H1 (cell line): ENCODE measurements at regions not wholly inside any gene's neighbourhood (a gene's known extent, or its start where the extent isn't known, plus 50 kb on each side); places are given as distances from the start of the nearest gene placed in this dataset.

ENCODE experiments used
- CTCF ChIA-PET: fragments of 300-600 bp; sonication (Branson Sonifier 250); formaldehyde crosslinking; loops from one replicate; lab custom pipeline; 2021; ENCODE audit not compliant: partially characterized antibody; lab: Charles Lee
- POLR2A ChIA-PET: fragments of 300-600 bp; sonication (Branson Sonifier 250); formaldehyde crosslinking; loops from one replicate; lab custom pipeline; 2021; ENCODE audit warnings: inconsistent platforms; ENCODE audit not compliant: partially characterized antibody; lab: Charles Lee
- DNase-seq, 2 experiments: peaks; one replicate each; pipeline versions ENCODE4 v3.0.0 to v3.0.0-alpha.2; 2010 to 2022; ENCODE audit warnings: low spot score in 2 of 2, low read depth in 1 of 2, mixed read lengths in 1 of 2
- FAIRE-seq: peaks from 2 replicates; lab custom pipeline; 2011; peaks lifted over from hg19 to GRCh38; lab: Jason Lieb, UNC
- H2AFZ ChIP-seq: 2 replicates; pipeline ENCODE4 v1.8.1; 2012; ENCODE audit warnings: low read length, inconsistent platforms
- H2AK5ac ChIP-seq: 2 replicates; pipeline ENCODE4 v1.6.1; 2013; ENCODE audit warnings: low read depth, low read length
- H2BK120ac ChIP-seq: replicated peaks from 2 replicates; pipeline ENCODE3; 2013; ENCODE audit warnings: low read depth, low read length, inconsistent platforms
- H2BK12ac ChIP-seq: 2 replicates; pipeline ENCODE4 v1.6.1; 2013; ENCODE audit warnings: low read depth, low read length
- H2BK15ac ChIP-seq: 2 replicates; pipeline ENCODE4 v1.6.1; 2013; ENCODE audit warnings: low read length
- H2BK20ac ChIP-seq: 2 replicates; pipeline ENCODE4 v1.6.1; 2013; ENCODE audit warnings: low read length
- H2BK5ac ChIP-seq: 2 replicates; pipeline ENCODE4 v1.6.1; 2013; ENCODE audit warnings: low read depth, low read length
- H3K14ac ChIP-seq: 2 replicates; pipeline ENCODE4 v1.6.1; 2013; ENCODE audit warnings: inconsistent platforms; ENCODE audit not compliant: insufficient read length
- H3K18ac ChIP-seq: 2 replicates; pipeline ENCODE4 v1.6.1; 2013; ENCODE audit warnings: low read length; ENCODE audit errors: extremely low read depth
- H3K23ac ChIP-seq: 2 replicates; pipeline ENCODE4 v1.6.1; 2013; ENCODE audit warnings: inconsistent platforms; ENCODE audit not compliant: insufficient read length
- H3K23me2 ChIP-seq: 2 replicates; pipeline ENCODE4 v1.6.1; 2013; ENCODE audit warnings: low read depth, low read length
- H3K27ac ChIP-seq: 2 replicates; pipeline ENCODE4 v1.6.1; 2011; ENCODE audit warnings: low read depth, low read length, inconsistent platforms
- H3K27me3 ChIP-seq, 4 experiments: replicated peaks in 1 of 4; 1 replicate in 1 of 4; 2 replicates in 3 of 4; pipeline versions ENCODE4 v1.6.1 to v1.8.1; 2011 to 2013; ENCODE audit warnings: low read length in 3 of 4, mild to moderate bottlenecking in 3 of 4, inconsistent platforms in 2 of 4, mixed read lengths in 2 of 4, moderate library complexity in 1 of 4; ENCODE audit not compliant: control insufficient read depth in 3 of 4, insufficient read depth in 3 of 4; ENCODE audit errors: extremely low read depth in 1 of 4
- H3K36me3 ChIP-seq, 4 experiments: 2 replicates each; pipeline versions ENCODE4 v1.6.1 to v1.8.1; 2011 to 2013; ENCODE audit warnings: mild to moderate bottlenecking in 4 of 4, low read length in 3 of 4, moderate library complexity in 2 of 4, control low read depth in 1 of 4, inconsistent platforms in 1 of 4; ENCODE audit not compliant: insufficient read depth in 4 of 4, control insufficient read depth in 2 of 4
- H3K4ac ChIP-seq: replicated peaks from 2 replicates; pipeline ENCODE3; 2013; ENCODE audit warnings: low read length, low read depth, mixed read lengths, inconsistent platforms; ENCODE audit not compliant: insufficient read length
- H3K4me1 ChIP-seq, 4 experiments: replicated peaks in 1 of 4; 1 replicate in 1 of 4; 2 replicates in 3 of 4; pipeline versions ENCODE4 v1.6.1 to v1.8.1; 2011 to 2013; ENCODE audit warnings: low read length in 3 of 4, inconsistent platforms in 2 of 4, mixed read lengths in 1 of 4; ENCODE audit not compliant: insufficient read depth in 4 of 4, control insufficient read depth in 3 of 4
- H3K4me2 ChIP-seq, 2 experiments: 2 replicates each; pipeline versions ENCODE4 v1.6.1 to v1.8.1; 2011 to 2013; ENCODE audit warnings: low read depth in 2 of 2, low read length in 2 of 2, control low read depth in 1 of 2, inconsistent platforms in 1 of 2, mild to moderate bottlenecking in 1 of 2; ENCODE audit not compliant: insufficient read depth in 1 of 2
- H3K4me3 ChIP-seq, 4 experiments: fragments of 200-600, 300-600 bp in 1 of 4; sonication (generic), shearing (Covaris generic), sonication (Bioruptor Twin) in 1 of 4; 2 replicates each; pipeline versions ENCODE4 v1.5.1 to v1.8.1; 2011 to 2016; ENCODE audit warnings: low read length in 4 of 4, low read depth in 3 of 4, control low read depth in 2 of 4, inconsistent platforms in 2 of 4, mild to moderate bottlenecking in 2 of 4, mixed read lengths in 1 of 4, moderate library complexity in 1 of 4; ENCODE audit not compliant: insufficient read depth in 2 of 4; ENCODE audit errors: extremely low read depth in 1 of 4
- H3K56ac ChIP-seq: replicated peaks from 2 replicates; pipeline ENCODE3; 2013; ENCODE audit warnings: low read depth, mild to moderate bottlenecking, mixed read lengths, low read length, inconsistent platforms; ENCODE audit not compliant: insufficient read length
- H3K79me1 ChIP-seq: 2 replicates; pipeline ENCODE4 v1.6.1; 2013; ENCODE audit warnings: low read depth, low read length, control low read depth
- H3K79me2 ChIP-seq, 2 experiments: 2 replicates each; pipeline versions ENCODE4 v1.6.1 to v1.8.1; 2012 to 2013; ENCODE audit warnings: low read length in 2 of 2, mild to moderate bottlenecking in 2 of 2, inconsistent platforms in 1 of 2; ENCODE audit not compliant: insufficient read depth in 2 of 2, control insufficient read depth in 1 of 2
- H3K9ac ChIP-seq, 4 experiments: replicated peaks in 1 of 4; 1 replicate in 1 of 4; 2 replicates in 3 of 4; pipeline versions ENCODE4 v1.6.1 to v1.8.1; 2011 to 2013; ENCODE audit warnings: low read depth in 3 of 4, low read length in 3 of 4, control low read depth in 2 of 4, mild to moderate bottlenecking in 2 of 4, moderate library complexity in 2 of 4, inconsistent platforms in 1 of 4; ENCODE audit errors: extremely low read depth in 1 of 4
- H3K9me3 ChIP-seq, 2 experiments: 2 replicates each; pipeline versions ENCODE4 v1.6.1 to v1.8.1; 2012 to 2013; ENCODE audit warnings: mild to moderate bottlenecking in 2 of 2, moderate library complexity in 2 of 2, control low read depth in 1 of 2, inconsistent platforms in 1 of 2, low read depth in 1 of 2, low read length in 1 of 2, mixed read lengths in 1 of 2; ENCODE audit not compliant: insufficient read depth in 2 of 2
- H4K20me1 ChIP-seq, 2 experiments: replicated peaks in 1 of 2; 2 replicates each; pipeline versions ENCODE3 to v1.8.1; 2011 to 2013; ENCODE audit warnings: inconsistent platforms in 2 of 2, low read length in 2 of 2, mild to moderate bottlenecking in 1 of 2; ENCODE audit not compliant: insufficient read depth in 2 of 2, control insufficient read depth in 1 of 2
- H4K5ac ChIP-seq: 2 replicates; pipeline ENCODE4 v1.6.1; 2013; ENCODE audit warnings: low read length, low read depth, mixed read lengths, inconsistent platforms; ENCODE audit not compliant: insufficient read length
- H4K8ac ChIP-seq: 2 replicates; pipeline ENCODE4 v1.8.0; 2013; ENCODE audit warnings: mild to moderate bottlenecking, moderate library complexity, low read length, inconsistent platforms; ENCODE audit not compliant: insufficient read depth; ENCODE audit errors: extremely low read depth
- H4K91ac ChIP-seq: replicated peaks from 2 replicates; pipeline ENCODE3; 2013; ENCODE audit warnings: low read length, mixed read lengths, inconsistent platforms; ENCODE audit not compliant: insufficient read length
- CHD7 ChIP-seq: fragments of 300-600 bp; sonication (generic); IDR thresholded peaks from 2 replicates; pipeline ENCODE4 v1.7.1; 2012; ENCODE audit warnings: low read length, moderate library complexity, mild to moderate bottlenecking, inconsistent platforms; ENCODE audit not compliant: insufficient replicate concordance
- WGBS, 2 experiments: shearing (Covaris generic) in 1 of 2; methylation state at CpG; one replicate each; pipeline versions ENCODE4 v1.1.6 to v1.1.7; 2013 to 2015; ENCODE audit warnings: low lambda C conversion rate in 2 of 2, mixed read lengths in 2 of 2, inconsistent platforms in 1 of 2, low coverage in 1 of 2, missing lambda C conversion rate in 1 of 2; ENCODE audit not compliant: insufficient replicate concordance in 2 of 2, insufficient coverage in 1 of 2, insufficient read length in 1 of 2; ENCODE audit errors: extremely low coverage in 1 of 2, missing lambda C conversion rate in 1 of 2; 5-methylcytosine and 5-hydroxymethylcytosine counted together

- Histone ChIP-seq H3K23ac (no peak overlapping the region), H3K79me2 (no peaks in the 10 kb centered on the region), H3K4me1 (no peaks in the 10 kb centered on the region), H3K79me1 (no peaks in the 10 kb centered on the region), H2BK120ac (no peak overlapping the region), H2BK12ac (no peak overlapping the region), H3K23me2 (no peaks in the 10 kb centered on the region), H4K5ac (no peak overlapping the region), H3K18ac (no peak overlapping the region), H3K4ac (no peak overlapping the region), H3K14ac (no peak overlapping the region), H3K4me2 (no peak overlapping the region), H3K27me3 (no peaks in the 10 kb centered on the region), H3K27ac (no peak overlapping the region), H4K20me1 (no peaks in the 10 kb centered on the region), H2AK5ac (no peak overlapping the region), H3K56ac (no peak overlapping the region), H4K91ac (no peak overlapping the region), H3K4me3 (no peak overlapping the region), H3K9me3 (no peaks in the 10 kb centered on the region), H2BK15ac (no peak overlapping the region), H3K9ac (no peak overlapping the region), H3K36me3 (no peaks in the 10 kb centered on the region), H2AFZ (no peak overlapping the region), H4K8ac (no peak overlapping the region), H2BK20ac (no peak overlapping the region), H2BK5ac (no peak overlapping the region)
- 91% methylated on average over 1 of the region's 1 CpG; no CpG with 5 or more reads in 1 of the 2 experiments for WGBS, 2 experiments
- ChIA-PET POLR2A (no interaction called here), CTCF (interaction anchor here (0.6 to 0.9 kb wide), 2 partner anchors 9 to 102 kb away, joined by 3 read pairs; no protein-coding TSS in a partner anchor)
- no peak for DNase-seq
- FAIRE-seq = no peak
- TF ChIP-seq CHD7 = no peak
Measured at GRCh38 chr6:155510879-155511278, 55.2 kb upstream of the NOX3 start.
